HEK293 (cell line): ENCODE measurements at regions not wholly inside any gene's neighbourhood (a gene's known extent, or its start where the extent isn't known, plus 50 kb on each side); places are given as distances from the start of the nearest gene placed in this dataset.

Source experiments
- BCL11A ChIP-seq: fragments of 450-650 bp; formaldehyde crosslinking; IDR thresholded peaks from 2 replicates; pipeline ENCODE4 v1.5.1; 2016; ENCODE audit warnings: low read depth, missing biosample characterization, missing genetic modification characterization
- HOXA7 ChIP-seq: sonication (generic); formaldehyde crosslinking; IDR thresholded peaks from 2 replicates; pipeline ENCODE4 v1.8.1; 2022; ENCODE audit warnings: missing genetic modification reagents, borderline replicate concordance
- ZNF157 ChIP-seq: fragments of 450-650 bp; formaldehyde crosslinking; IDR thresholded peaks from 2 replicates; pipeline ENCODE4 v1.5.1; 2016; ENCODE audit warnings: missing biosample characterization, missing genetic modification characterization
- ZNF274 ChIP-seq, 2 experiments: fragments of 200-500 bp in 1 of 2; fragments of 450-650 bp in 1 of 2; sonication (Bioruptor generic) in 1 of 2; formaldehyde crosslinking in 1 of 2; IDR thresholded peaks; 2 replicates each; pipeline versions ENCODE4 v1.5.1 to v1.6.1; 2014 to 2016; ENCODE audit warnings: borderline replicate concordance in 1 of 2, inconsistent platforms in 1 of 2, low read length in 1 of 2, missing biosample characterization in 1 of 2, missing genetic modification characterization in 1 of 2
- ZNF292 ChIP-seq: fragments of 450-650 bp; formaldehyde crosslinking; IDR thresholded peaks from 2 replicates; pipeline ENCODE4 v1.5.1; 2016; ENCODE audit warnings: low read depth, missing biosample characterization, missing genetic modification characterization, borderline replicate concordance
- ZNF423 ChIP-seq: fragments of 450-650 bp; formaldehyde crosslinking; IDR thresholded peaks from 2 replicates; pipeline ENCODE4 v1.5.1; 2016; ENCODE audit warnings: missing biosample characterization, missing genetic modification characterization
- ZNF843 ChIP-seq: fragments of 450-650 bp; formaldehyde crosslinking; IDR thresholded peaks from 2 replicates; pipeline ENCODE4 v1.5.1; 2016; ENCODE audit warnings: missing biosample characterization, missing genetic modification characterization
- TF ChIP-seq, protein P1 (sequence below): fragments of 450-650 bp; formaldehyde crosslinking; IDR thresholded peaks from 2 replicates; pipeline ENCODE4 v1.5.1; 2016; ENCODE audit warnings: missing biosample characterization, missing genetic modification characterization
- TF ChIP-seq, protein P2 (sequence below): fragments of 450-650 bp; formaldehyde crosslinking; IDR thresholded peaks from 2 replicates; pipeline ENCODE4 v1.5.1; 2016; ENCODE audit warnings: missing biosample characterization, missing genetic modification characterization
- TF ChIP-seq, protein P3 (sequence below): fragments of 450-650 bp; formaldehyde crosslinking; IDR thresholded peaks from 2 replicates; pipeline ENCODE4 v1.5.1; 2016; ENCODE audit warnings: missing biosample characterization, missing genetic modification characterization
- TF ChIP-seq, protein P4 (sequence below): fragments of 450-650 bp; formaldehyde crosslinking; IDR thresholded peaks from 2 replicates; pipeline ENCODE4 v1.5.1; 2016; ENCODE audit warnings: missing biosample characterization, missing genetic modification characterization

DNA sequence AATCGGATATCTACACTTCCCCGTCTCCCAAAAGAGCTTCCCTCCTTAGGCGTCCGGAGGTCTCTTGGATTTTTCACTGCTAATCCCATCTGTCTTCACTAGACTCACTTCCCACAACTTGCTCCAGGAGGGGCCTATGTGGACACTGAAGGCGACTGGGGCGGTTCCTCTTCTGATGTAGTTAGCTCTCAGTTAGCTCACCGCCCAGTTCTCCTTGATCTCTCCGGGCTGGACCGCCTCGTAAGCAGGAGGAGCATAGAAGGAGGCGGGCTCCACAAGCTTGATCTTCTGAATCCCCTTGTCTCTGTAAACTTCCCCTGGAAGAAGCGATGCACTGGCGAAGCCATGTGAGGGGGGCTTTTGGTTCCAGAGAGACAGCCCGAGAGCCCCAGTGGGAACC, 112.0 kb upstream of the SELENOP start:
- TF ChIP-seq, protein P1, sequence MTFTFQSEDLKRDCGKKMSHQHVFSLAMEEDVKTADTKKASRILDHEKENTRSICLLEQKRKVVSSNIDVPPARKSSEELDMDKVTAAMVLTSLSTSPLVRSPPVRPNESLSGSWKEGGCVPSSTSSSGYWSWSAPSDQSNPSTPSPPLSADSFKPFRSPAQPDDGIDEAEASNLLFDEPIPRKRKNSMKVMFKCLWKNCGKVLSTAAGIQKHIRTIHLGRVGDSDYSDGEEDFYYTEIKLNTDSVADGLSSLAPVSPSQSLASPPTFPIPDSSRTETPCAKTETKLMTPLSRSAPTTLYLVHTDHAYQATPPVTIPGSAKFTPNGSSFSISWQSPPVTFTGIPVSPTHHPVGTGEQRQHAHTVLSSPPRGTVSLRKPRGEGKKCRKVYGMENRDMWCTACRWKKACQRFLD (tag by site-specific recombination) = no peak
- TF ChIP-seq, protein P2, sequence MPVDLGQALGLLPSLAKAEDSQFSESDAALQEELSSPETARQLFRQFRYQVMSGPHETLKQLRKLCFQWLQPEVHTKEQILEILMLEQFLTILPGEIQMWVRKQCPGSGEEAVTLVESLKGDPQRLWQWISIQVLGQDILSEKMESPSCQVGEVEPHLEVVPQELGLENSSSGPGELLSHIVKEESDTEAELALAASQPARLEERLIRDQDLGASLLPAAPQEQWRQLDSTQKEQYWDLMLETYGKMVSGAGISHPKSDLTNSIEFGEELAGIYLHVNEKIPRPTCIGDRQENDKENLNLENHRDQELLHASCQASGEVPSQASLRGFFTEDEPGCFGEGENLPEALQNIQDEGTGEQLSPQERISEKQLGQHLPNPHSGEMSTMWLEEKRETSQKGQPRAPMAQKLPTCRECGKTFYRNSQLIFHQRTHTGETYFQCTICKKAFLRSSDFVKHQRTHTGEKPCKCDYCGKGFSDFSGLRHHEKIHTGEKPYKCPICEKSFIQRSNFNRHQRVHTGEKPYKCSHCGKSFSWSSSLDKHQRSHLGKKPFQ (tag by site-specific recombination) = no peak
- TF ChIP-seq, protein P3, sequence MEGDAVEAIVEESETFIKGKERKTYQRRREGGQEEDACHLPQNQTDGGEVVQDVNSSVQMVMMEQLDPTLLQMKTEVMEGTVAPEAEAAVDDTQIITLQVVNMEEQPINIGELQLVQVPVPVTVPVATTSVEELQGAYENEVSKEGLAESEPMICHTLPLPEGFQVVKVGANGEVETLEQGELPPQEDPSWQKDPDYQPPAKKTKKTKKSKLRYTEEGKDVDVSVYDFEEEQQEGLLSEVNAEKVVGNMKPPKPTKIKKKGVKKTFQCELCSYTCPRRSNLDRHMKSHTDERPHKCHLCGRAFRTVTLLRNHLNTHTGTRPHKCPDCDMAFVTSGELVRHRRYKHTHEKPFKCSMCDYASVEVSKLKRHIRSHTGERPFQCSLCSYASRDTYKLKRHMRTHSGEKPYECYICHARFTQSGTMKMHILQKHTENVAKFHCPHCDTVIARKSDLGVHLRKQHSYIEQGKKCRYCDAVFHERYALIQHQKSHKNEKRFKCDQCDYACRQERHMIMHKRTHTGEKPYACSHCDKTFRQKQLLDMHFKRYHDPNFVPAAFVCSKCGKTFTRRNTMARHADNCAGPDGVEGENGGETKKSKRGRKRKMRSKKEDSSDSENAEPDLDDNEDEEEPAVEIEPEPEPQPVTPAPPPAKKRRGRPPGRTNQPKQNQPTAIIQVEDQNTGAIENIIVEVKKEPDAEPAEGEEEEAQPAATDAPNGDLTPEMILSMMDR (tag by site-specific recombination) = no peak
- no peak for TF ChIP-seq ZNF157
- no peak for TF ChIP-seq ZNF843 (tag by site-specific recombination)
- TF ChIP-seq ZNF292 (tag by site-specific recombination) = no peak
- TF ChIP-seq HOXA7 = no peak
- TF ChIP-seq, protein P4, sequence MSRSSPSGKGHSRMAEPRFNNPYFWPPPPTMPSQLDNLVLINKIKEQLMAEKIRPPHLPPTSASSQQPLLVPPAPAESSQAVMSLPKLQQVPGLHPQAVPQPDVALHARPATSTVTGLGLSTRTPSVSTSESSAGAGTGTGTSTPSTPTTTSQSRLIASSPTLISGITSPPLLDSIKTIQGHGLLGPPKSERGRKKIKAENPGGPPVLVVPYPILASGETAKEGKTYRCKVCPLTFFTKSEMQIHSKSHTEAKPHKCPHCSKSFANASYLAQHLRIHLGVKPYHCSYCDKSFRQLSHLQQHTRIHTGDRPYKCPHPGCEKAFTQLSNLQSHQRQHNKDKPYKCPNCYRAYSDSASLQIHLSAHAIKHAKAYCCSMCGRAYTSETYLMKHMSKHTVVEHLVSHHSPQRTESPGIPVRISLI (tag by site-specific recombination) = no peak
- no peak for TF ChIP-seq ZNF274 (IDR thresholded peaks at IDR 0.05; ENCODE audit: low read length)
- no peak for TF ChIP-seq ZNF274 (tag by site-specific recombination; IDR thresholded peaks at IDR 0.05; ENCODE audit: borderline replicate concordance)
- TF ChIP-seq BCL11A (tag by site-specific recombination) = no peak
- no peak for TF ChIP-seq ZNF423 (tag by site-specific recombination)
